ENCODE measurements at regions not wholly inside any gene's neighbourhood (a gene's known extent, or its start where the extent isn't known, plus 50 kb on each side); places are given as distances from the start of the nearest gene placed in this dataset.

- no peak; the same call in 1 of the 2 replicates for TF ChIP-seq CTCF (IDR thresholded peaks at IDR 0.05; ENCODE audit: low read depth, low read length)
These were observed 165.6 kb upstream of the S100G start for GRCh38 chrX:16484338-16484737.

GRCh38 chrX:16487620-16488385 is 162.2 kb upstream of the S100G start:
- no peak for DNase-seq (ENCODE audit: extremely low read depth, low read depth)
- TF ChIP-seq CTCF (IDR thresholded peaks at IDR 0.05; ENCODE audit: low read depth, low read length): no peak

More at GRCh38 chrX:16484338-16484737, 165.6 kb upstream of the S100G start:
- peak; percentile 37 for DNase-seq (ENCODE audit: extremely low read depth, low read depth)

- TF ChIP-seq CTCF (IDR thresholded peaks at IDR 0.05; ENCODE audit: low read depth, low read length): no peak
- DNase-seq (ENCODE audit: extremely low read depth, low read depth): no peak
These were observed 161.0 kb upstream of the S100G start for GRCh38 chrX:16488959-16489358.

- no peak for TF ChIP-seq CTCF (IDR thresholded peaks at IDR 0.05; ENCODE audit: low read depth, low read length)
- DNase-seq (ENCODE audit: extremely low read depth, low read depth): no peak
These were observed 158.5 kb upstream of the S100G start for GRCh38 chrX:16491461-16491860.

GRCh38 chrX:16496175-16496574 is 153.8 kb upstream of the S100G start:
- no peak for DNase-seq (ENCODE audit: extremely low read depth, low read depth)
- no peak for TF ChIP-seq CTCF (IDR thresholded peaks at IDR 0.05; ENCODE audit: low read depth, low read length)

GRCh38 chrX:16511796-16512776 is 137.9 kb upstream of the S100G start:
- TF ChIP-seq CTCF (IDR thresholded peaks at IDR 0.05; ENCODE audit: low read depth, low read length): no peak
- DNase-seq (ENCODE audit: extremely low read depth, low read depth): no peak
